ENCODE measurements at regions not wholly inside any gene's neighbourhood (a gene's known extent, or its start where the extent isn't known, plus 50 kb on each side); places are given as distances from the start of the nearest gene placed in this dataset.
"Not testable (repeated sequence)": the region's sequence is repeated elsewhere in the genome, so short reads cannot be mapped to it uniquely, and the experiment has no call there.

GRCh38 chr13:19123502-19123901 is 58.1 kb downstream of the TUBA3C start:
- DNase-seq, result no peak

GRCh38 chr13:19117913-19118739 is 63.5 kb downstream of the TUBA3C start:
- no peak for DNase-seq

- DNase-seq, result not testable (repeated sequence)
These were observed 72.4 kb downstream of the TUBA3C start for GRCh38 chr13:19109225-19109624.

GRCh38 chr13:19103140-19103539 is 78.5 kb downstream of the TUBA3C start:
- no peak for DNase-seq

GRCh38 chr13:19093369-19093768 is 88.3 kb downstream of the TUBA3C start:
- DNase-seq, result no peak

- DNase-seq, result no peak
These were observed 91.1 kb downstream of the TUBA3C start for GRCh38 chr13:19090495-19090894.

- DNase-seq, result peak; percentile 35
These were observed 92.3 kb downstream of the TUBA3C start for GRCh38 chr13:19089315-19089714.

GRCh38 chr13:19088416-19088815 is 93.2 kb downstream of the TUBA3C start:
- no peak for DNase-seq

- DNase-seq, result no peak
These were observed 95.7 kb downstream of the TUBA3C start for GRCh38 chr13:19085876-19086275.

- DNase-seq, result no peak
These were observed 96.4 kb downstream of the TUBA3C start for GRCh38 chr13:19085258-19085657.

- DNase-seq, result no peak
These were observed 98.3 kb downstream of the TUBA3C start for GRCh38 chr13:19083340-19083739.

- no peak for DNase-seq
These were observed 106.2 kb downstream of the TUBA3C start for GRCh38 chr13:19075418-19075817.

GRCh38 chr13:19074519-19074918 is 107.1 kb downstream of the TUBA3C start:
- no peak for DNase-seq

- not testable (repeated sequence) for DNase-seq
These were observed 107.5 kb downstream of the TUBA3C start for GRCh38 chr13:19074106-19074505.

- not testable (repeated sequence) for DNase-seq
These were observed 108.5 kb downstream of the TUBA3C start for GRCh38 chr13:19072956-19073706.

GRCh38 chr13:19072543-19072942 is 109.1 kb downstream of the TUBA3C start:
- no peak for DNase-seq

- DNase-seq, result no peak
These were observed 110.3 kb downstream of the TUBA3C start for GRCh38 chr13:19071161-19071936.

- DNase-seq, result no peak
These were observed 111.3 kb downstream of the TUBA3C start for GRCh38 chr13:19070398-19070735.

GRCh38 chr13:19069684-19070397 is 111.8 kb downstream of the TUBA3C start:
- DNase-seq, result no peak

GRCh38 chr13:19068691-19069090 is 112.9 kb downstream of the TUBA3C start:
- no peak for DNase-seq

GRCh38 chr13:19067767-19068166 is 113.9 kb downstream of the TUBA3C start:
- no peak for DNase-seq

GRCh38 chr13:19062801-19063200 is 118.8 kb downstream of the TUBA3C start:
- DNase-seq, result no peak
